BE2C (cell line): ENCODE measurements at regions not wholly inside any gene's neighbourhood (a gene's known extent, or its start where the extent isn't known, plus 50 kb on each side); places are given as distances from the start of the nearest gene placed in this dataset.

Experiments used
- DNase-seq: peaks from one replicate; pipeline ENCODE4 v3.0.0-alpha.2; 2020
- H3K27me3 ChIP-seq: fragments of 250-450 bp; sonication (Bioruptor Pico); 2 replicates; pipeline ENCODE4 v1.5.1; 2020; ENCODE audit warnings: mild to moderate bottlenecking
- H3K36me3 ChIP-seq: fragments of 250-450 bp; sonication (Bioruptor Pico); 2 replicates; pipeline ENCODE4 v1.5.1; 2020; ENCODE audit warnings: mild to moderate bottlenecking
- H3K4me1 ChIP-seq: fragments of 250-450 bp; sonication (Bioruptor Pico); 2 replicates; pipeline ENCODE4 v1.5.1; 2020
- H3K4me3 ChIP-seq: 2 replicates; pipeline ENCODE4 v1.5.1; 2011; ENCODE audit warnings: low read depth, low read length
- H3K9me3 ChIP-seq: fragments of 250-450 bp; sonication (Bioruptor Pico); 2 replicates; pipeline ENCODE4 v1.5.1; 2020
- CTCF ChIP-seq: IDR thresholded peaks from 2 replicates; pipeline ENCODE4 v1.5.1; 2012; ENCODE audit warnings: mild to moderate bottlenecking, low read depth, low read length

GRCh38 chr20:48246061-48246790 lies 460.9 kb upstream of the SULF2 start:
- TF ChIP-seq CTCF = no peak
- no peak for DNase-seq
- H3K36me3 ChIP-seq = no peaks in the 10 kb centered on the region
- no peaks in the 10 kb centered on the region for H3K4me1 ChIP-seq
- no peaks in the 10 kb centered on the region for H3K27me3 ChIP-seq
- H3K4me3 ChIP-seq = no peak overlapping the region
- no peaks in the 10 kb centered on the region for H3K9me3 ChIP-seq

GRCh38 chr20:48242623-48243022 lies 457.3 kb upstream of the SULF2 start:
- DNase-seq = no peak
- no peaks in the 10 kb centered on the region for H3K36me3 ChIP-seq

GRCh38 chr20:48241482-48241881 lies 456.2 kb upstream of the SULF2 start:
- H3K27me3 ChIP-seq = no peaks in the 10 kb centered on the region
- no peak overlapping the region for H3K4me3 ChIP-seq
- H3K4me1 ChIP-seq = no peaks in the 10 kb centered on the region
- H3K36me3 ChIP-seq = no peaks in the 10 kb centered on the region
- no peaks in the 10 kb centered on the region for H3K9me3 ChIP-seq
- no peak for DNase-seq
- TF ChIP-seq CTCF = no peak

More at GRCh38 chr20:48242623-48243022, 457.3 kb upstream of the SULF2 start:
- Histone ChIP-seq H3K4me1 (no peaks in the 10 kb centered on the region), H3K9me3 (no peaks in the 10 kb centered on the region), H3K27me3 (no peaks in the 10 kb centered on the region), H3K4me3 (no peak overlapping the region)
- no peak for TF ChIP-seq CTCF

GRCh38 chr20:48238781-48239180 lies 453.5 kb upstream of the SULF2 start:
- Histone ChIP-seq H3K9me3 (no peaks in the 10 kb centered on the region), H3K4me3 (no peak overlapping the region), H3K36me3 (no peaks in the 10 kb centered on the region), H3K4me1 (no peaks in the 10 kb centered on the region), H3K27me3 (no peaks in the 10 kb centered on the region)
- no peak for DNase-seq
- TF ChIP-seq CTCF = no peak

- no peaks in the 10 kb centered on the region for H3K4me1 ChIP-seq
- DNase-seq = no peak
- no peak overlapping the region for H3K4me3 ChIP-seq
- no peak for TF ChIP-seq CTCF
- H3K9me3 ChIP-seq = no peaks in the 10 kb centered on the region
- H3K27me3 ChIP-seq = no peaks in the 10 kb centered on the region
- no peaks in the 10 kb centered on the region for H3K36me3 ChIP-seq
These were observed 453.0 kb upstream of the SULF2 start for GRCh38 chr20:48238326-48238725.
